ENCODE measurements at regions not wholly inside any gene's neighbourhood (a gene's known extent, or its start where the extent isn't known, plus 50 kb on each side); places are given as distances from the start of the nearest gene placed in this dataset.

DNA sequence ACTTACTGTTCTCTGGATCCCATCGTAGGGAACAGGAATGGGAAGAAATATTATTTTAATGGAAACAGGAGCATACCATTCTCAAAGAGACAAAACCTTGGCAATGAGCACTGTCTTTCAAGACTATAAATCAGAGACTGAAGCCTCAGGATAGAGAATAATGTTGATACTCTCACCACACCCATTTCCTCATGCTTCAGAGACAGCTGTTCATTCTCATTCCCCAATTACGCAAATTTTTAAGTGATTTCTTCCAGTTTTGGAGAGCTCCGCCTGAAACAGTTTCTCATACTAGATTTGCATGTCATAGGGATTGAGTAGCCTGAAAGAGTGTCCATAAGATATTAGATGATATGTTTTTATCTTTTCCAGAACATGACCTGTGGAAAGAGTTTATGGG is 290.5 kb upstream of the RASA1 start:
- Histone ChIP-seq H3K36me3 (ENCODE audit: control insufficient read depth, insufficient read depth, low read length) (no peaks in the 10 kb centered on the region), H2AK9ac (replicated peaks; ENCODE audit: low read depth, low read length, poor library complexity) (no peak overlapping the region), H3K4me1 (ENCODE audit: control insufficient read depth, insufficient read depth, low read length) (peaks cover 2% of the 10 kb centered on the region; the same call in 1 of the 2 replicates), H3K9me1 (ENCODE audit: insufficient read depth, low read length) (no peaks in the 10 kb centered on the region), H3K4me2 (ENCODE audit: low read depth, low read length) (no peak overlapping the region), H3K23ac (ENCODE audit: low read depth, low read length) (no peak overlapping the region), H2BK15ac (ENCODE audit: low read depth, low read length) (no peak overlapping the region), H3K14ac (replicated peaks; ENCODE audit: low read depth, low read length) (no peak overlapping the region), H4K20me1 (ENCODE audit: insufficient read depth, low read length) (no peaks in the 10 kb centered on the region), H2BK5ac (ENCODE audit: low read depth, low read length, poor library complexity, severe bottlenecking) (no peak overlapping the region), H4K5ac (ENCODE audit: low read depth, low read length) (no peak overlapping the region), H3K9me3 (ENCODE audit: control insufficient read depth, insufficient read depth, low read length) (no peaks in the 10 kb centered on the region), H3K79me1 (ENCODE audit: low read depth in 1 of 2, low read length in 2 of 2) (no peaks in the 10 kb centered on the region), H2BK120ac (ENCODE audit: low read depth, low read length) (no peak overlapping the region), H4K91ac (ENCODE audit: insufficient read depth, low read depth, low read length) (no peak overlapping the region), H3K9ac (ENCODE audit: low read depth, low read length) (no peak overlapping the region), H3K27ac (ENCODE audit: insufficient read depth, low read length) (no peak overlapping the region), H2AFZ (replicated peaks; ENCODE audit: low read length, poor library complexity) (no peak overlapping the region), H4K8ac (ENCODE audit: low read depth in 2 of 2, low read length in 2 of 2) (no peak overlapping the region), H3K4me3 (ENCODE audit: insufficient read depth, low read depth, low read length) (no peak overlapping the region), H3K4ac (ENCODE audit: low read depth, low read length) (no peak overlapping the region), H3K27me3 (ENCODE audit: control insufficient read depth, insufficient read depth, low read length) (no peaks in the 10 kb centered on the region), H3K18ac (ENCODE audit: low read depth, low read length) (no peak overlapping the region), H3K56ac (ENCODE audit: extremely low read depth, insufficient read depth, low read length) (no peak overlapping the region), H2BK20ac (ENCODE audit: low read depth, low read length) (no peak overlapping the region), H2AK5ac (ENCODE audit: low read depth, low read length) (no peak overlapping the region)
- intact Hi-C loops (cut with micrococcal nuclease) (no loop called here), in situ Hi-C loops (cut with MboI; ENCODE audit: low sequenced_read_pairs) (no loop called here), dilution Hi-C loops (cut with HindIII; ENCODE audit: low sequenced_read_pairs, unreplicated experiment) (no loop called here)
- CTCF ChIA-PET, result no interaction called here
- no TSS peak for BruUV-seq (replicated peaks)
- POLR2A ChIA-PET (ENCODE audit: unreplicated experiment), result no interaction called here
- no peak for DNase-seq
- 100% methylated on average over 2 of the region's 3 CpGs; no CpG with 5 or more reads in 1 of the 2 experiments for WGBS, 2 experiments (ENCODE audit: extremely low coverage in 2 of 2, insufficient read length in 1 of 2)
- TF ChIP-seq BHLHE40 (IDR thresholded peaks at IDR 0.05; ENCODE audit: low read depth, low read length) (no peak), MAZ (IDR thresholded peaks at IDR 0.05; ENCODE audit: borderline replicate concordance, low read depth, low read length) (no peak), ELK1 (IDR thresholded peaks at IDR 0.05; ENCODE audit: borderline replicate concordance, low read depth, low read length) (no peak), POLR2A (IDR thresholded peaks at IDR 0.05; ENCODE audit: low read depth, low read length) (no peak), CTCF (conservative IDR thresholded peaks at IDR 0.05; ENCODE audit: low read depth, low read length) (no peak), FOS (IDR thresholded peaks at IDR 0.05; ENCODE audit: low read depth, low read length) (no peak), MAFK (IDR thresholded peaks at IDR 0.05; ENCODE audit: low read depth, low read length) (no peak), MXI1 (IDR thresholded peaks at IDR 0.05; ENCODE audit: borderline replicate concordance, low read depth, low read length) (no peak), RAD21 (IDR thresholded peaks at IDR 0.05; ENCODE audit: low read length) (no peak), CEBPB (IDR thresholded peaks at IDR 0.05; ENCODE audit: low read depth, low read length) (no peak), NFE2L2 (IDR thresholded peaks at IDR 0.05; ENCODE audit: low read depth, low read length) (no peak), RCOR1 (IDR thresholded peaks at IDR 0.05; ENCODE audit: insufficient replicate concordance, low read length) (no peak), SMC3 (IDR thresholded peaks at IDR 0.05; ENCODE audit: low read depth, low read length) (no peak), CHD1 (IDR thresholded peaks at IDR 0.05; ENCODE audit: low read depth, low read length) (no peak), RFX5 (IDR thresholded peaks at IDR 0.05; ENCODE audit: low read depth, low read length) (no peak)
- TF ChIP-seq, protein P1, sequence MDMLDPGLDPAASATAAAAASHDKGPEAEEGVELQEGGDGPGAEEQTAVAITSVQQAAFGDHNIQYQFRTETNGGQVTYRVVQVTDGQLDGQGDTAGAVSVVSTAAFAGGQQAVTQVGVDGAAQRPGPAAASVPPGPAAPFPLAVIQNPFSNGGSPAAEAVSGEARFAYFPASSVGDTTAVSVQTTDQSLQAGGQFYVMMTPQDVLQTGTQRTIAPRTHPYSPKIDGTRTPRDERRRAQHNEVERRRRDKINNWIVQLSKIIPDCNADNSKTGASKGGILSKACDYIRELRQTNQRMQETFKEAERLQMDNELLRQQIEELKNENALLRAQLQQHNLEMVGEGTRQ (IDR thresholded peaks at IDR 0.05; ENCODE audit: low read depth, low read length), result no peak
- no peak for ATAC-seq (ENCODE audit: low read depth)
